T-cell (primary cell): ENCODE measurements at regions not wholly inside any gene's neighbourhood (a gene's known extent, or its start where the extent isn't known, plus 50 kb on each side); places are given as distances from the start of the nearest gene placed in this dataset.

ENCODE experiments used
- ATAC-seq, 4 experiments: fragments of 200-7000 bp in 3 of 4; fragments of 150-1000 bp in 1 of 4; cut with Tn5 transposase; replicated peaks in 1 of 4; 1 replicate in 3 of 4; 2 replicates in 1 of 4; pipeline ENCODE4 v1.10.0; 2021; ENCODE audit warnings: moderate library complexity in 3 of 4, mild to moderate bottlenecking in 2 of 4, moderate number of reproducible peaks in 1 of 4
- CTCF ChIA-PET, 2 donors: fragments of 300-600 bp; sonication (Branson Sonifier 250); formaldehyde crosslinking; loops; one replicate each; lab custom pipeline; 2022; ENCODE audit warnings: antibody characterized with exemption in 2 of 2; lab: Charles Lee
- POLR2A ChIA-PET, 2 donors: fragments of 300-600 bp; sonication (Branson Sonifier 250); formaldehyde crosslinking; loops; one replicate each; lab custom pipeline; 2022; ENCODE audit warnings: antibody characterized with exemption in 2 of 2; lab: Charles Lee
- DNase-seq, 35 experiments: peaks; one replicate each; pipeline versions ENCODE4 v3.0.0 to v3.0.0-alpha.2; 2013 to 2023
- H3K27ac ChIP-seq: one replicate; pipeline ENCODE4 v1.5.1; 2013; ENCODE audit warnings: low read length
- H3K27me3 ChIP-seq, 2 experiments: replicated peaks in 1 of 2; 1 replicate in 1 of 2; 2 replicates in 1 of 2; pipeline versions ENCODE4 v1.6.1 to v1.7.0; 2013; ENCODE audit warnings: low read length in 1 of 2, mixed read lengths in 1 of 2; ENCODE audit not compliant: control insufficient read depth in 2 of 2, insufficient read depth in 2 of 2; ENCODE audit errors: extremely low read depth in 1 of 2
- H3K36me3 ChIP-seq, 2 donors: 1 replicate in 1 of 2; 2 replicates in 1 of 2; pipeline versions ENCODE4 v1.6.1 to v1.7.0; 2013; ENCODE audit warnings: low read length in 1 of 2; ENCODE audit not compliant: control insufficient read depth in 2 of 2, insufficient read depth in 1 of 2; ENCODE audit errors: extremely low read depth in 1 of 2
- H3K4me1 ChIP-seq, 2 experiments: 1 replicate in 1 of 2; 2 replicates in 1 of 2; pipeline versions ENCODE4 v1.6.1 to v1.7.0; 2013; ENCODE audit warnings: low read length in 2 of 2, mixed read lengths in 1 of 2; ENCODE audit not compliant: insufficient read depth in 2 of 2, control insufficient read depth in 1 of 2; ENCODE audit errors: extremely low read depth in 1 of 2
- H3K4me3 ChIP-seq, 2 donors: 1 replicate in 1 of 2; 2 replicates in 1 of 2; pipeline versions ENCODE4 v1.5.1 to v1.7.0; 2013; ENCODE audit warnings: mild to moderate bottlenecking in 2 of 2, low read length in 1 of 2, moderate library complexity in 1 of 2; ENCODE audit not compliant: control insufficient read depth in 1 of 2; ENCODE audit errors: extremely low read depth in 1 of 2
- H3K9me3 ChIP-seq: 2 replicates; pipeline ENCODE4 v1.7.0; 2013
- H3K27ac Mint-ChIP-seq, 2 donors: one replicate each; pipeline ENCODE4 v1.8.0; 2020 to 2021; ENCODE audit warnings: mild to moderate bottlenecking in 2 of 2, mixed read lengths in 2 of 2
- H3K27me3 Mint-ChIP-seq, 2 donors: one replicate each; pipeline ENCODE4 v1.8.0; 2021 to 2022; ENCODE audit warnings: mixed read lengths in 2 of 2
- H3K36me3 Mint-ChIP-seq: one replicate; pipeline ENCODE4 v1.8.0; 2021; ENCODE audit warnings: mixed read lengths
- H3K4me1 Mint-ChIP-seq, 3 donors: one replicate each; pipeline ENCODE4 v1.8.0; 2020 to 2022; ENCODE audit warnings: mixed read lengths in 3 of 3, mild to moderate bottlenecking in 1 of 3
- H3K4me3 Mint-ChIP-seq, 3 donors: one replicate each; pipeline ENCODE4 v1.8.0; 2020 to 2022; ENCODE audit warnings: mild to moderate bottlenecking in 3 of 3, mixed read lengths in 3 of 3, moderate library complexity in 3 of 3
- H3K9me3 Mint-ChIP-seq, 3 donors: one replicate each; pipeline ENCODE4 v1.8.0; 2020 to 2022; ENCODE audit warnings: mixed read lengths in 3 of 3
- WGBS: methylation state at CpG from one replicate; pipeline ENCODE4 v1.1.5; 2013; ENCODE audit warnings: missing lambda C conversion rate; ENCODE audit not compliant: insufficient coverage; 5-methylcytosine and 5-hydroxymethylcytosine counted together

DNA sequence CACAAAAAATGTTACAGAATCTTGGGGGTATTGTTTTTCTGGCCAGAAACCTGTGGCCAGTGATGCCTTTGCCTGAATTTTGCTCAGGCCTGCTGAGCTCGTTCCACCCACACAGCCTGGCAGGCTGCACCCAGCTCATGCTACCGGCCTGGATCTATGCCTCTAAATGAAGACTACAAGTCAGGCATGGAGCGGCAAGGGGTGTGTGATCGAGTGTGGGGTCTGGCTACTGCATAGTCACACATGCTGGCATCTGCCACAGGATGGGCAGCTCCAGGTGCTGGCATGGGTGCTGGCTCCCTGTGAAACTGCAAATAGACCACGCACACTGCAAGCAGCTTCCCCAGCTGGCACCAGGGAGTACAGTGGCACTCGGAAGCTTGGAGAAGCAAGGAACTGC, 323.1 kb upstream of the POU3F4 start:
- ChIA-PET POLR2A (no interaction called here), CTCF (no interaction called here)
- H3K27me3 ChIP-seq, result no peaks in the 10 kb centered on the region
- no peak overlapping the region for H3K27ac ChIP-seq
- no peaks in the 10 kb centered on the region for H3K4me1 Mint-ChIP-seq
- no peak for ATAC-seq
- no peak overlapping the region for H3K4me3 ChIP-seq
- no peaks in the 10 kb centered on the region for H3K9me3 ChIP-seq
- no peak for DNase-seq
- H3K9me3 Mint-ChIP-seq, result peaks cover 0 to 2% (median 0%) of the 10 kb centered on the region in 3 donors
- no peaks in the 10 kb centered on the region for H3K27me3 Mint-ChIP-seq
- no peaks in the 10 kb centered on the region for H3K36me3 Mint-ChIP-seq
- no peak overlapping the region for H3K27ac Mint-ChIP-seq
- no peaks in the 10 kb centered on the region for H3K4me1 ChIP-seq
- H3K36me3 ChIP-seq, result no peaks in the 10 kb centered on the region
- no peak overlapping the region for H3K4me3 Mint-ChIP-seq
- WGBS, result 94% methylated on average over 3 of the region's 6 CpGs

DNA sequence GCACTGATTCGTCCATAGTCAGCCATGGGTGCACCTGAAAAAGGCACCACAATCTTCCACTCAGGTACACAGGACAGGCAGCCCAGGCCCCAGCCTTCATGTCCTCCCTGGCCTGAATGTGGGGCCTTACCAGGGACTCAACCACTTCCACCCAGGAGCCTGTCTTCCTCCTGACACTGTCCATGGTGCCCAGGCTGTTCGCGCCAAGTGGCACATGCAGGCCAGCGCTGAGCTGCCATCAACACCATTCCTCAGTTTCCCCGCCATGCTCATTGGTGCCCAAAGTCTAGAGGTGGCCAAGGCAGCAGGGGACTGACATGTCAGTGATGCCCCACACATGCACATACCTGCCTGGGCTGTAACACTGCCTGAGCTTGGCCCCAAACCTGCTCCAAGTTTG, 322.2 kb upstream of the POU3F4 start:
- POLR2A ChIA-PET, result no interaction called here
- Histone ChIP-seq H3K27ac (no peak overlapping the region), H3K9me3 (no peaks in the 10 kb centered on the region), H3K27me3 (no peaks in the 10 kb centered on the region), H3K4me1 (no peaks in the 10 kb centered on the region), H3K36me3 (no peaks in the 10 kb centered on the region), H3K4me3 (no peak overlapping the region)
- Mint-ChIP-seq H3K9me3 (peaks cover 0 to 2% (median 0%) of the 10 kb centered on the region in 3 donors), H3K4me1 (no peaks in the 10 kb centered on the region), H3K27ac (no peak overlapping the region), H3K27me3 (no peaks in the 10 kb centered on the region), H3K4me3 (no peak overlapping the region), H3K36me3 (no peaks in the 10 kb centered on the region)
- no peak for ATAC-seq
- no CpG with 5 or more reads among the region's 5 CpGs for WGBS
- no peak for DNase-seq
- CTCF ChIA-PET, result no interaction called here

DNA sequence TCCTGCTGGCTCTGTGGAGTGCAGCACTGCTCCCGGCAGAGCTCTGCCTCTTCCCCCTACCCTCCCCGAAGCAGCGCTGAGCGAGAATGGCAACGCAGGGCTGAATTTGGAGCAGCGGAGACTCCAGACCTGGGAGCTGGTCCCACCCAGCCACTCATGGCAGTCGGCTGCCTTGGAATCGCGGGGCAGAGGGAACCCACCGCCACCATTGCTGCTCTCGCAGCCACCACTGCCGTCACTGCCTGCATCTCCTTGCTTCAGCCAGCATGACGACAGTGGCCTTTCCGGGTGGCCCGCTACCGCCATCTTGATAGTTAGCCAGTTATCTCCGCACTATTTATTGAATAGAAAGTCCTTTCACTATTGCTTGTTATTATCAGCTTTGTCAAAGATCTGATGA, 321.5 kb upstream of the POU3F4 start:
- ATAC-seq, result no peak
- no peaks in the 10 kb centered on the region for H3K27me3 Mint-ChIP-seq
- 98% methylated on average over 6 of the region's 17 CpGs for WGBS
- DNase-seq, result no peak
- Histone ChIP-seq H3K27me3 (no peaks in the 10 kb centered on the region), H3K27ac (no peak overlapping the region), H3K4me3 (no peak overlapping the region), H3K36me3 (no peaks in the 10 kb centered on the region), H3K9me3 (no peaks in the 10 kb centered on the region), H3K4me1 (no peaks in the 10 kb centered on the region)
- no peak overlapping the region for H3K4me3 Mint-ChIP-seq
- no peak overlapping the region for H3K27ac Mint-ChIP-seq
- POLR2A ChIA-PET, result no interaction called here
- CTCF ChIA-PET, result no interaction called here
- peaks cover 0 to 2% (median 0%) of the 10 kb centered on the region in 3 donors for H3K9me3 Mint-ChIP-seq
- no peaks in the 10 kb centered on the region for H3K4me1 Mint-ChIP-seq
- H3K36me3 Mint-ChIP-seq, result no peaks in the 10 kb centered on the region
